ENCODE measurements at regions not wholly inside any gene's neighbourhood (a gene's known extent, or its start where the extent isn't known, plus 50 kb on each side); places are given as distances from the start of the nearest gene placed in this dataset.

- DNase-seq (ENCODE audit: low read depth, low spot score): no peak
- H3K36me3 Mint-ChIP-seq (ENCODE audit: low read depth): no peaks in the 10 kb centered on the region
- H3K27me3 Mint-ChIP-seq (ENCODE audit: low read depth): no peaks in the 10 kb centered on the region
- H3K4me3 Mint-ChIP-seq: peak overlapping the region; percentile 81
- H3K27ac Mint-ChIP-seq (ENCODE audit: unreplicated experiment): peak overlapping the region; percentile 36
- no peaks in the 10 kb centered on the region for H3K9me3 Mint-ChIP-seq
- TF ChIP-seq, protein P1, sequence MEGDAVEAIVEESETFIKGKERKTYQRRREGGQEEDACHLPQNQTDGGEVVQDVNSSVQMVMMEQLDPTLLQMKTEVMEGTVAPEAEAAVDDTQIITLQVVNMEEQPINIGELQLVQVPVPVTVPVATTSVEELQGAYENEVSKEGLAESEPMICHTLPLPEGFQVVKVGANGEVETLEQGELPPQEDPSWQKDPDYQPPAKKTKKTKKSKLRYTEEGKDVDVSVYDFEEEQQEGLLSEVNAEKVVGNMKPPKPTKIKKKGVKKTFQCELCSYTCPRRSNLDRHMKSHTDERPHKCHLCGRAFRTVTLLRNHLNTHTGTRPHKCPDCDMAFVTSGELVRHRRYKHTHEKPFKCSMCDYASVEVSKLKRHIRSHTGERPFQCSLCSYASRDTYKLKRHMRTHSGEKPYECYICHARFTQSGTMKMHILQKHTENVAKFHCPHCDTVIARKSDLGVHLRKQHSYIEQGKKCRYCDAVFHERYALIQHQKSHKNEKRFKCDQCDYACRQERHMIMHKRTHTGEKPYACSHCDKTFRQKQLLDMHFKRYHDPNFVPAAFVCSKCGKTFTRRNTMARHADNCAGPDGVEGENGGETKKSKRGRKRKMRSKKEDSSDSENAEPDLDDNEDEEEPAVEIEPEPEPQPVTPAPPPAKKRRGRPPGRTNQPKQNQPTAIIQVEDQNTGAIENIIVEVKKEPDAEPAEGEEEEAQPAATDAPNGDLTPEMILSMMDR (conservative IDR thresholded peaks at IDR 0.05): no peak
- peaks cover 37% of the 10 kb centered on the region for H3K4me1 Mint-ChIP-seq
Measured at GRCh38 chr6:98717322-98717877, 117.0 kb upstream of the POU3F2 start.

DNA sequence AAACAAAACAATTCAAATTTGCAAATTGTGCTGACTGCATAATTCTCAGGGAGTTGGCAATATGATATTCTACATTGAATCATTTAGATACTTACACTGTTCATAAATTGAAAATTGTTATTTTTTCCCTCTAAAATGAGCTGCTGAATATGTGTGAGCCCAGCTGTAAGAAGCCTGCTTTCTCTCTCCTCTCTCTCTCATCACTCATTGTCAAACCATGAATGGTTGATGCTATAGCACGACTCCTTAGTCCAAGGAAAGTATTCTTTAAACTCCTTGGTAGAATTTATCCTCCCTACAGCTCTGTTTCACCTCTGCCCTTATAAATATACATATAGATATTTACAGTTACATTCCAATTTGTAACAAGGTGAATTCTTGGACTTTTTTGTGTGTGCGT, 116.4 kb upstream of the POU3F2 start:
- Mint-ChIP-seq H3K4me3 (no peak overlapping the region), H3K36me3 (ENCODE audit: low read depth) (no peaks in the 10 kb centered on the region), H3K27me3 (ENCODE audit: low read depth) (no peaks in the 10 kb centered on the region), H3K4me1 (peaks cover 37% of the 10 kb centered on the region), H3K27ac (ENCODE audit: unreplicated experiment) (no peak overlapping the region), H3K9me3 (no peaks in the 10 kb centered on the region)
- no peak for DNase-seq (ENCODE audit: low read depth, low spot score)
- TF ChIP-seq, protein P1 (conservative IDR thresholded peaks at IDR 0.05): no peak

GRCh38 chr6:98724537-98724936, 109.8 kb upstream of the POU3F2 start:
- Mint-ChIP-seq H3K4me3 (no peak overlapping the region), H3K4me1 (peaks cover 9% of the 10 kb centered on the region), H3K27me3 (ENCODE audit: low read depth) (no peaks in the 10 kb centered on the region), H3K36me3 (ENCODE audit: low read depth) (no peaks in the 10 kb centered on the region), H3K9me3 (peaks cover 4% of the 10 kb centered on the region), H3K27ac (ENCODE audit: unreplicated experiment) (no peak overlapping the region)
- DNase-seq (ENCODE audit: low read depth, low spot score): no peak
- TF ChIP-seq, protein P1 (conservative IDR thresholded peaks at IDR 0.05): no peak

- Mint-ChIP-seq H3K4me3 (peak overlapping the region; percentile 26), H3K27me3 (ENCODE audit: low read depth) (no peaks in the 10 kb centered on the region), H3K4me1 (peaks cover 16% of the 10 kb centered on the region), H3K27ac (ENCODE audit: unreplicated experiment) (no peak overlapping the region), H3K9me3 (peaks cover 19% of the 10 kb centered on the region), H3K36me3 (ENCODE audit: low read depth) (peaks cover 9% of the 10 kb centered on the region)
- no peak for DNase-seq (ENCODE audit: low read depth, low spot score)
- TF ChIP-seq, protein P1 (conservative IDR thresholded peaks at IDR 0.05): no peak
Measured at GRCh38 chr6:98747273-98747672, 87.1 kb upstream of the POU3F2 start.

- DNase-seq (ENCODE audit: low read depth, low spot score): no peak
- peak overlapping the region; percentile 92 for H3K27ac Mint-ChIP-seq (ENCODE audit: unreplicated experiment)
- peaks cover 19% of the 10 kb centered on the region for H3K9me3 Mint-ChIP-seq
- H3K4me3 Mint-ChIP-seq: no peak overlapping the region
- no peaks in the 10 kb centered on the region for H3K27me3 Mint-ChIP-seq (ENCODE audit: low read depth)
- peaks cover 16% of the 10 kb centered on the region for H3K4me1 Mint-ChIP-seq
- TF ChIP-seq, protein P1 (conservative IDR thresholded peaks at IDR 0.05): no peak
- H3K36me3 Mint-ChIP-seq (ENCODE audit: low read depth): peaks cover 8% of the 10 kb centered on the region
Measured at GRCh38 chr6:98747960-98748359, 86.4 kb upstream of the POU3F2 start.
